Ovary (tissue), 3 donors: ENCODE measurements at regions not wholly inside any gene's neighbourhood (a gene's known extent, or its start where the extent isn't known, plus 50 kb on each side); places are given as distances from the start of the nearest gene placed in this dataset.

Source experiments
- EP300 ChIP-seq: sonication (generic); formaldehyde crosslinking; IDR thresholded peaks from one replicate; pipeline ENCODE4 v1.6.1; 2017; ENCODE audit warnings: antibody characterized with exemption
- POLR2A ChIP-seq: fragments of 450-650 bp; IDR thresholded peaks from one replicate; pipeline ENCODE4 v1.6.1; 2017; ENCODE audit warnings: antibody characterized with exemption, mild to moderate bottlenecking, moderate library complexity
- TF ChIP-seq, protein P1 (sequence below), 3 donors: fragments of 450-650 bp in 2 of 3; fragments of 200-600 bp in 1 of 3; IDR thresholded peaks; one replicate each; pipeline versions ENCODE4 v1.5.1 to v1.8.0; 2016 to 2022; ENCODE audit warnings: antibody characterized with exemption in 3 of 3, mild to moderate bottlenecking in 1 of 3
- donor health status: DM: no; HTN: no; CAD: no.

GRCh38 chr14:65833267-65833880 lies 420.8 kb downstream of the FUT8 start:
- TF ChIP-seq POLR2A (no peak), EP300 (no peak)
- TF ChIP-seq, protein P1, sequence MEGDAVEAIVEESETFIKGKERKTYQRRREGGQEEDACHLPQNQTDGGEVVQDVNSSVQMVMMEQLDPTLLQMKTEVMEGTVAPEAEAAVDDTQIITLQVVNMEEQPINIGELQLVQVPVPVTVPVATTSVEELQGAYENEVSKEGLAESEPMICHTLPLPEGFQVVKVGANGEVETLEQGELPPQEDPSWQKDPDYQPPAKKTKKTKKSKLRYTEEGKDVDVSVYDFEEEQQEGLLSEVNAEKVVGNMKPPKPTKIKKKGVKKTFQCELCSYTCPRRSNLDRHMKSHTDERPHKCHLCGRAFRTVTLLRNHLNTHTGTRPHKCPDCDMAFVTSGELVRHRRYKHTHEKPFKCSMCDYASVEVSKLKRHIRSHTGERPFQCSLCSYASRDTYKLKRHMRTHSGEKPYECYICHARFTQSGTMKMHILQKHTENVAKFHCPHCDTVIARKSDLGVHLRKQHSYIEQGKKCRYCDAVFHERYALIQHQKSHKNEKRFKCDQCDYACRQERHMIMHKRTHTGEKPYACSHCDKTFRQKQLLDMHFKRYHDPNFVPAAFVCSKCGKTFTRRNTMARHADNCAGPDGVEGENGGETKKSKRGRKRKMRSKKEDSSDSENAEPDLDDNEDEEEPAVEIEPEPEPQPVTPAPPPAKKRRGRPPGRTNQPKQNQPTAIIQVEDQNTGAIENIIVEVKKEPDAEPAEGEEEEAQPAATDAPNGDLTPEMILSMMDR (IDR thresholded peaks at IDR 0.05) = no peak
